Spleen (tissue), 7 donors: ENCODE measurements at regions not wholly inside any gene's neighbourhood (a gene's known extent, or its start where the extent isn't known, plus 50 kb on each side); places are given as distances from the start of the nearest gene placed in this dataset.
"Not testable (repeated sequence)": the region's sequence is repeated elsewhere in the genome, so short reads cannot be mapped to it uniquely, and the experiment has no call there.

ENCODE experiments used
- POLR2A ChIP-seq, 3 donors: fragments of 450-650 bp; IDR thresholded peaks; one replicate each; pipeline ENCODE4 v1.5.1; 2017; ENCODE audit warnings: antibody characterized with exemption in 3 of 3, mild to moderate bottlenecking in 1 of 3
- POLR2AphosphoS5 ChIP-seq, 3 donors: sonication (generic); formaldehyde crosslinking; IDR thresholded peaks; one replicate each; pipeline ENCODE4 v1.5.1; 2017; ENCODE audit warnings: antibody characterized with exemption in 3 of 3
- TF ChIP-seq, protein P1 (sequence below), 11 experiments: fragments of 200-600 bp in 7 of 11; fragments of 450-650 bp in 4 of 11; sonication (generic) in 4 of 11; IDR thresholded peaks in 8 of 11; conservative IDR thresholded peaks in 3 of 11; 1 replicate in 7 of 11; 2 replicates in 4 of 11; pipeline versions ENCODE4 v1.4.0 to v1.8.0; 2016 to 2021; ENCODE audit warnings: antibody characterized with exemption in 11 of 11, inconsistent platforms in 4 of 11, mild to moderate bottlenecking in 1 of 11
- donor health status: DM: no; HTN: no; CAD: no; lungs with moderate emphysema.
- donor health status: DM: no; HTN: no; CAD: no.
- donor health status: DM: no; HTN: no; CAD: no.

DNA sequence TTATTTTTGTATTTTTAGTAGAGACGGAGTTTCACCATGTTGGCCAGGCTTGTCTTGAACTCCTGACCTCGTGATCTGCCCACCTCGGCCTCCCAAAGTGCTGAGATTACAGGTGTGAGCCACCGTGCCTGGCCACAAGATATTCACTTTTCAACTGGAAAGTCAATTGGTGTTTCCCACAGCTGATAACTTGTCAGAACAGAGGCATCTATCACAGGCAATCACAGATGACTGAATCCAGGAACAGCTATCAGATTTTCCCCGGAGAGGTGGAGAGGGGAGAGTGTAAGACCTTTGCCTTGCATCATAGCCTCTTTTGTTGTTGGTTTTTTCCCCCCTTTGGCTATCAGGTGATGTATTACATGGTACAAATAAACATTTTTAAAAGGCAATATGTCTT is 84.5 kb downstream of the GADD45G start:
- TF ChIP-seq, protein P1, sequence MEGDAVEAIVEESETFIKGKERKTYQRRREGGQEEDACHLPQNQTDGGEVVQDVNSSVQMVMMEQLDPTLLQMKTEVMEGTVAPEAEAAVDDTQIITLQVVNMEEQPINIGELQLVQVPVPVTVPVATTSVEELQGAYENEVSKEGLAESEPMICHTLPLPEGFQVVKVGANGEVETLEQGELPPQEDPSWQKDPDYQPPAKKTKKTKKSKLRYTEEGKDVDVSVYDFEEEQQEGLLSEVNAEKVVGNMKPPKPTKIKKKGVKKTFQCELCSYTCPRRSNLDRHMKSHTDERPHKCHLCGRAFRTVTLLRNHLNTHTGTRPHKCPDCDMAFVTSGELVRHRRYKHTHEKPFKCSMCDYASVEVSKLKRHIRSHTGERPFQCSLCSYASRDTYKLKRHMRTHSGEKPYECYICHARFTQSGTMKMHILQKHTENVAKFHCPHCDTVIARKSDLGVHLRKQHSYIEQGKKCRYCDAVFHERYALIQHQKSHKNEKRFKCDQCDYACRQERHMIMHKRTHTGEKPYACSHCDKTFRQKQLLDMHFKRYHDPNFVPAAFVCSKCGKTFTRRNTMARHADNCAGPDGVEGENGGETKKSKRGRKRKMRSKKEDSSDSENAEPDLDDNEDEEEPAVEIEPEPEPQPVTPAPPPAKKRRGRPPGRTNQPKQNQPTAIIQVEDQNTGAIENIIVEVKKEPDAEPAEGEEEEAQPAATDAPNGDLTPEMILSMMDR (IDR thresholded peaks at IDR 0.05 in 8 of 11, conservative IDR thresholded peaks at IDR 0.05 in 3 of 11) = not testable (repeated sequence)
- TF ChIP-seq POLR2AphosphoS5, POLR2A (IDR thresholded peaks at IDR 0.05): not testable (repeated sequence)
